ENCODE measurements at regions not wholly inside any gene's neighbourhood (a gene's known extent, or its start where the extent isn't known, plus 50 kb on each side); places are given as distances from the start of the nearest gene placed in this dataset.

GRCh38 chr12:85580562-85581168 lies 255.5 kb downstream of the RASSF9 start:
- H3K4me3 ChIP-seq (ENCODE audit: low read depth in 2 of 2, low read length in 1 of 2), result no peak overlapping the region
- H2AFZ ChIP-seq (ENCODE audit: low read depth), result peak overlapping the region; percentile 27
- H3K9me3 ChIP-seq, result no peaks in the 10 kb centered on the region
- POLR2A ChIA-PET, result interaction anchor here (0.6 kb wide), 1 partner anchor 14 kb away, joined by 3 read pairs; no protein-coding TSS in a partner anchor
- no peak for DNase-seq
- H3K27me3 ChIP-seq (ENCODE audit: insufficient read depth), result no peaks in the 10 kb centered on the region
- H3K4me2 ChIP-seq, result no peak overlapping the region
- no peak overlapping the region for H3K27ac ChIP-seq (ENCODE audit: low read depth in 2 of 2, low read length in 1 of 2)
- CTCF ChIA-PET, result interaction anchor here (1.0 to 2.0 kb wide), 2 partner anchors 271 to 286 kb away, joined by 4 to 13 read pairs; no protein-coding TSS in a partner anchor
- no peaks in the 10 kb centered on the region for H4K20me1 ChIP-seq (ENCODE audit: insufficient read depth)
- no peaks in the 10 kb centered on the region for H3K9me2 ChIP-seq
- H3K4me1 ChIP-seq (ENCODE audit: control insufficient read depth in 1 of 2, insufficient read depth in 2 of 2, low read depth in 1 of 2, low read length in 1 of 2), result no peaks in the 10 kb centered on the region
- WGBS (ENCODE audit: low lambda C conversion rate), result 38% methylated on average over 3 of the region's 3 CpGs
- no peaks in the 10 kb centered on the region for H3K36me3 ChIP-seq (replicated peaks in 1 of 2; ENCODE audit: control insufficient read depth in 1 of 2, insufficient read depth in 2 of 2, low read length in 1 of 2)
- H3K9ac ChIP-seq, result no peak overlapping the region
- no peaks in the 10 kb centered on the region for H3F3A ChIP-seq (replicated peaks; ENCODE audit: insufficient read depth)
- no peaks in the 10 kb centered on the region for H3K79me2 ChIP-seq (ENCODE audit: insufficient read depth)
- TF ChIP-seq FOXM1 (IDR thresholded peaks at IDR 0.05; ENCODE audit: low read depth) (no peak), MEF2A (IDR thresholded peaks at IDR 0.05; ENCODE audit: borderline replicate concordance, low read depth) (no peak), NFIC (IDR thresholded peaks at IDR 0.05; ENCODE audit: borderline replicate concordance) (no peak), PBX3 (IDR thresholded peaks at IDR 0.05) (peak; percentile 32; the same call in 1 of the 2 replicates), IRF3 (IDR thresholded peaks at IDR 0.05; ENCODE audit: low read depth, low read length) (no peak), TCF12 (IDR thresholded peaks at IDR 0.05) (peak; percentile 42), RXRA (IDR thresholded peaks at IDR 0.05; ENCODE audit: borderline replicate concordance, low read depth) (no peak), RFX5 (IDR thresholded peaks at IDR 0.05; ENCODE audit: low read length) (no peak), ZBTB33 (IDR thresholded peaks at IDR 0.05; ENCODE audit: borderline replicate concordance, low read depth) (no peak), CTCF (IDR thresholded peaks at IDR 0.05) (no peak), CHD2 (IDR thresholded peaks at IDR 0.05; ENCODE audit: low read length, partially characterized antibody) (no peak), TAF1 (IDR thresholded peaks at IDR 0.05; ENCODE audit: borderline replicate concordance, low read depth, low read length) (no peak), MXI1 (IDR thresholded peaks at IDR 0.05; ENCODE audit: low read depth, low read length) (no peak), REST (IDR thresholded peaks at IDR 0.05; ENCODE audit: low read depth, low read length) (no peak), RCOR1 (IDR thresholded peaks at IDR 0.05; ENCODE audit: low read length) (no peak), GATA2 (CRISPR knock-in tag; IDR thresholded peaks at IDR 0.05) (no peak), FOXJ3 (CRISPR knock-in tag; IDR thresholded peaks at IDR 0.05) (no peak), USF2 (IDR thresholded peaks at IDR 0.05; ENCODE audit: borderline replicate concordance, low read depth, low read length) (no peak), SMC3 (IDR thresholded peaks at IDR 0.05; ENCODE audit: low read depth, low read length) (no peak), YY1 (IDR thresholded peaks at IDR 0.05; ENCODE audit: low read depth) (no peak), GABPA (IDR thresholded peaks at IDR 0.05; ENCODE audit: low read depth) (no peak), EZH2phosphoT487 (IDR thresholded peaks at IDR 0.05; ENCODE audit: borderline replicate concordance, low read depth) (no peak), EP300 (IDR thresholded peaks at IDR 0.05; ENCODE audit: borderline replicate concordance in 1 of 2, low read depth in 1 of 2, low read length in 1 of 2) (0 out of 4 replicates have a peak, but pooled peaks of 1 of the 2 experiments have one; percentile 33)
